Activated naive CD4-positive, alpha-beta T cell treated with anti-CD3 and anti-CD28 coated beads, Interleukin-2, amount 50 U/mL, for 72 hours (primary cell): ENCODE measurements at regions not wholly inside any gene's neighbourhood (a gene's known extent, or its start where the extent isn't known, plus 50 kb on each side); places are given as distances from the start of the nearest gene placed in this dataset.

ENCODE experiments used
- ATAC-seq, 2 donors: fragments of 150-1000 bp; cut with Tn5 transposase; 2 replicates each; pipeline ENCODE4 v1.10.0; 2021; ENCODE audit warnings: mild to moderate bottlenecking in 2 of 2, moderate library complexity in 2 of 2
- DNase-seq, 2 donors: peaks; one replicate each; pipeline ENCODE4 v3.0.0; 2021 to 2022; ENCODE audit warnings: low spot score in 2 of 2
- H3K27ac Mint-ChIP-seq, 2 donors: one replicate each; pipeline ENCODE4 v1.8.0; 2022; ENCODE audit warnings: mild to moderate bottlenecking in 2 of 2, mixed read lengths in 2 of 2
- H3K36me3 Mint-ChIP-seq, 2 donors: one replicate each; pipeline ENCODE4 v1.8.0; 2022; ENCODE audit warnings: mixed read lengths in 2 of 2
- H3K9me3 Mint-ChIP-seq, 2 donors: one replicate each; pipeline ENCODE4 v1.8.0; 2022; ENCODE audit warnings: mixed read lengths in 2 of 2

DNA sequence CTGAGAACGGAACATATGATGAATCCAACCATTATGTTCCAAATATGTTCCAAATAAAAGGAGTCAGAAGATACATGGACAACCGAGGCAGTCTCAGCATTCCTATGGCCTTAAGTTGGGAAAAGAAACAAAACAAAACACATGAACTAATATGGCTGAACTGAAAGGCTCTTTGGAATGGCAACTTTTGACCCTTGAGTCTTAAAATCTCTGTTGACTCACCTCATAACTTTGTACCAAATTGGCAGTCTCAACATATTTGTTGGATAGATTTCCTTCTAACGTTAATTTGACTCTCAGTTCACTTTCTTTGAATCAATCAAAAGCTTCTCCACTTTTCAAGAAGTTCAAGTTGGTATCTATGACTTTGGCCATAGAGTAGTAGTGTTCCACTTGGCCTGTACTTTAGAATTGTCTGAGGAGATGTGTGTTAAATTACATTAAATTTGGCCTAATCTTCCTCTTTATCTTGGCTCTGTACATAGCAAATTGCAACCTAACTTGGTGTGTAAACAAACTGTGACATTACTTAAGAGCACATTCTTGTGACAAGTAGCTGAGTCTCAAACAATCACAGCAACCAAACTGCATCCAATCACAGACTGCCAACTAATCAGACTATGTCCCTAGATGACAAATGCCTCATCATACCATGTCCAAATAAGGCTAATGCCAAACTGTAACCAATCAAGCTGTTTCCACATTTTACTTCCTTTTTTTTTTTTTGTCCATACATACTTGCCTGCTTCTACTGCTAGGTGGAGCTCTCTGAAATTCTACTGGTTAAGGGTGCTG is 208.8 kb downstream of the BMP2 start:
- no peak overlapping the region for H3K27ac Mint-ChIP-seq
- H3K9me3 Mint-ChIP-seq: peaks cover 8 to 12% of the 10 kb centered on the region in 2 donors
- no peak for DNase-seq
- no peak for ATAC-seq
- H3K36me3 Mint-ChIP-seq: no peaks in the 10 kb centered on the region

- ATAC-seq: no peak
- DNase-seq: no peak
- H3K9me3 Mint-ChIP-seq: peaks cover 8 to 21% of the 10 kb centered on the region in 2 donors
- no peaks in the 10 kb centered on the region for H3K36me3 Mint-ChIP-seq
- H3K27ac Mint-ChIP-seq: no peak overlapping the region
Observed at GRCh38 chr20:6979621-6980020, 212.1 kb downstream of the BMP2 start.

- no peak for ATAC-seq
- H3K27ac Mint-ChIP-seq: no peak overlapping the region
- H3K36me3 Mint-ChIP-seq: peaks cover 0 to 16% of the 10 kb centered on the region in 2 donors
- DNase-seq: no peak
- H3K9me3 Mint-ChIP-seq: peaks cover 29 to 41% of the 10 kb centered on the region in 2 donors
Observed at GRCh38 chr20:6993011-6993410, 225.5 kb downstream of the BMP2 start.

DNA sequence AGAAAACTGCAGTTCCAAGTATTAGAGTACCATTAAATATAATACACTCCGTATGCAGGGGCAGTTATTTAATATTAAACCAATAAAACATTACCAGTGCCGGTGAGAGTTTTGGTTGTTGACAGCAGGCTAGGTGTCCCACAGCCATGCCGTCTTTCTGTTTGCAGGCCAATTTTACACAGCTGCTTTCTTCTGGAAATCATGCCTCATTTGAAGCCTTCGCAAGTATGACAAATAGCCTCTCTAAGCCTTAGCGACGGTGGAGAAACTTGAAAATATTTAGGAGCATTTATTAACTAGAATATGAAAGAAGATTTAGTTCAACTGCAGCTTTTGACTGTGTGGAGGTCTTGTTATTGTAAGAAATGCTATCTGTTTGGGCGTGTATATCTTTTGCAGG is 226.0 kb downstream of the BMP2 start:
- peaks cover 29 to 41% of the 10 kb centered on the region in 2 donors for H3K9me3 Mint-ChIP-seq
- peaks cover 0 to 16% of the 10 kb centered on the region in 2 donors for H3K36me3 Mint-ChIP-seq
- no peak overlapping the region for H3K27ac Mint-ChIP-seq
- no peak for ATAC-seq
- no peak for DNase-seq

DNA sequence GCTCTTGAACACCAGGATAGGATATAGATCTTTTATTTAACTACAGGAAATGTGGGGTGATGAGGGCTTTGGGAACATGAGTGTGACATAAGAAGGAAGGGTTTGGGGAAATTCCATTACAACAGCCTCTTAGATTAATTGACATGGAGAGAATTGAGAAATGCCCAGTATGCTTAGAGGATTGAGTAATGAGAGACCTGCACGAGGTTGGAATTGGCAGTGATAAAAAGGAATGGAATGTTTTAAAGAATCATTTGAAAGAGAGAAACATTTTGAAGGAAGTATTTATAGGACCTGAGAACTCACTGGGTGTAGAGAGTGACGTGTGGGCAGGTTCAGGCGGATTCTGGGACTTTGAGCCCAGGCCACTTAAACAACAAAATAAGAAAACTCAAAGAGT is 227.0 kb downstream of the BMP2 start:
- no peak for ATAC-seq
- H3K27ac Mint-ChIP-seq: no peak overlapping the region
- DNase-seq: no peak
- H3K36me3 Mint-ChIP-seq: peaks cover 0 to 16% of the 10 kb centered on the region in 2 donors
- peaks cover 27 to 39% of the 10 kb centered on the region in 2 donors for H3K9me3 Mint-ChIP-seq

GRCh38 chr20:6998909-6999308 is 231.4 kb downstream of the BMP2 start:
- ATAC-seq: no peak
- peaks cover 0 to 10% of the 10 kb centered on the region in 2 donors for H3K36me3 Mint-ChIP-seq
- peaks cover 10 to 24% of the 10 kb centered on the region in 2 donors for H3K9me3 Mint-ChIP-seq
- DNase-seq: no peak
- no peak overlapping the region for H3K27ac Mint-ChIP-seq

DNA sequence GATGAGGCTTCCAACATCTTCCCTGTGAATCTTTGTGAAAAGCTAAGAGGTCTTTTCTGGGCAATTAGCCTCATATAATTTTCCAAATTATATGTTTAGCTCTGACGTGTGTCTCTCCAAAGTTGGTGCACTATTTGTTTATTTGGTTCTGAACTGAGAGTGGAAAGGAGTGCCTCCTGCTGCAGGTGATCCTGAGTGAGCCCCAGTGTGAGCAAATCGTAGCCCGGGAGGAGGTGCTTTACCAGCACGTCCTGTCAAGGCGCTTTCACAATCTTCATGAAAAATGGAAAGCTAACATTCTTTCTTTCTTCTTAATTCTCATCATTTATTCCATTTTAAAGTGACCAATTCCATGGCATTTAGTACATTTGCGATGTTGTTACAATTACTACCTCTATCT is 231.9 kb downstream of the BMP2 start:
- peaks cover 0 to 8% of the 10 kb centered on the region in 2 donors for H3K36me3 Mint-ChIP-seq
- ATAC-seq (no peak), DNase-seq (no peak)
- peaks cover 8 to 19% of the 10 kb centered on the region in 2 donors for H3K9me3 Mint-ChIP-seq
- H3K27ac Mint-ChIP-seq: no peak overlapping the region

DNA sequence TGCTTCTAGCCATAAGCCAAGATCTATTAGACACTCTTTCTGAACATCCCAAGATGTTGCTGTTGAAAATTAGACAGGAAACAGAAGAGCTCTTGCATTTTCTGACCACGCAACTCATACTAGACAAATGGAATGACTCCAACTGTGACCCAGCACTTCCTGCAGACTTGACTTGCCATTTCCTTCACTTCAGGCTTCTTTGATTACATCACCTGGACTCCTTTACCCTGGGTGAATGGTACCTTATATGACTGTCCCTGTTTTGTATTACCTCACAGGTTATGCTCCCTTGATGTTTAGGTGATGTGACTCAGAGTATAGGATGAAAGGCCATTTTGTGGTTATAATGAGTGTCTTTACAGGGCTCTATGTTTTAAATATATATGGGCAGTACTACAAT is 236.1 kb downstream of the BMP2 start:
- ATAC-seq (peak in 1 of 2 donors; percentile 49), DNase-seq (no peak)
- Mint-ChIP-seq H3K9me3 (peaks cover 6 to 10% of the 10 kb centered on the region in 2 donors), H3K36me3 (no peaks in the 10 kb centered on the region), H3K27ac (no peak overlapping the region)

- DNase-seq (no peak), ATAC-seq (no peak)
Observed at GRCh38 chr20:7004801-7005200, 237.3 kb downstream of the BMP2 start.

GRCh38 chr20:7010527-7010926 is 243.0 kb downstream of the BMP2 start:
- H3K27ac Mint-ChIP-seq: no peak overlapping the region
- ATAC-seq (no peak), DNase-seq (no peak)
- H3K36me3 Mint-ChIP-seq: no peaks in the 10 kb centered on the region
- H3K9me3 Mint-ChIP-seq: peaks cover 11 to 33% of the 10 kb centered on the region in 2 donors

More at GRCh38 chr20:7004801-7005200, 237.3 kb downstream of the BMP2 start:
- Mint-ChIP-seq H3K36me3 (no peaks in the 10 kb centered on the region), H3K9me3 (peaks cover 9 to 17% of the 10 kb centered on the region in 2 donors), H3K27ac (no peak overlapping the region)

- Mint-ChIP-seq H3K9me3 (peaks cover 4 to 16% of the 10 kb centered on the region in 2 donors), H3K36me3 (no peaks in the 10 kb centered on the region), H3K27ac (no peak overlapping the region)
- DNase-seq (no peak), ATAC-seq (no peak)
Observed at GRCh38 chr20:7015257-7015656, 247.8 kb downstream of the BMP2 start.

DNA sequence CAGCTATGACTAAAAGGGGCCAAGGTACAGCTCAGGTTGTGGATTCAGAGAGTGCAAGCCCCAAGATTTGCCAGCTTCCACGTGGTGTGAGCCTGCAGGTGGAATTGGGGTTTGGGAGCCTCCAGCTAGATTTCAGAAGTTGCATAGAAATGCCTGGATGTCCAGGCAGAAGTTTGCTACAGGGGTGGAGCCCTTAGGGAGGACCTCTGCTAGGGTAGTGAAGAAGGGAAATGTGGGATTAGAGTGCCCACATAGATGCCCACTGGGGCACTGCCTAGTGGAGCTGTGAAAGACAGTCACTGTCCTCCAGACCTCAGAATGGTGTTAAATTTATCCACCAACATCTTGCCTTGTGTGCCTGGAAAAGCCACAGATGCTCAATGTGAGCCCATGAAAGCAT is 255.1 kb downstream of the BMP2 start:
- no peak for ATAC-seq
- H3K27ac Mint-ChIP-seq: no peak overlapping the region
- H3K36me3 Mint-ChIP-seq: peaks cover 0 to 7% of the 10 kb centered on the region in 2 donors
- DNase-seq: no peak
- H3K9me3 Mint-ChIP-seq: peaks cover 17 to 19% of the 10 kb centered on the region in 2 donors

DNA sequence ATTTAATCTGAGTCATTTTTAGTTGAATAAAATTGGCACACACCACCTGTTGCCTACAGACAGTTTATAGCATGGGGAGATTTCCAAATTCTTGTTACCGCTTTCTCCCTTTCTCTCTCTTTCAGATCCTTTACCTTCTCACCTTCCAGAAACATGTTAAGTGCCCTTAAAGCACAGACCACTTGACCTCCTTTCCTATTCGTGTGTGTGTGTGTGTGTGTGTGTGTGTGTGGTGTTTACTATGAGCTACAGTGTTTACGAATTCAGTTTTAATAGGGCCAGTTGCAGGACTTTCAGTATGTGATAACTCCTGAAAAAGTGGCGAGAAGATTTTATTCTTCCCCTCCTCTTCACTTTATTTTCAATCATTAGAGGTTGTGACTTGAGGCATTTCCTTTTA is 258.1 kb downstream of the BMP2 start:
- Mint-ChIP-seq H3K36me3 (peaks cover 0 to 7% of the 10 kb centered on the region in 2 donors), H3K27ac (no peak overlapping the region), H3K9me3 (peaks cover 23% of the 10 kb centered on the region in 2 donors)
- DNase-seq (no peak), ATAC-seq (no peak)

GRCh38 chr20:7029019-7029418 is 261.5 kb downstream of the BMP2 start:
- no peak for ATAC-seq
- Mint-ChIP-seq H3K9me3 (peaks cover 19% of the 10 kb centered on the region in 2 donors), H3K36me3 (no peaks in the 10 kb centered on the region)

GRCh38 chr20:7031222-7031621 is 263.7 kb downstream of the BMP2 start:
- Mint-ChIP-seq H3K9me3 (peaks cover 24 to 25% of the 10 kb centered on the region in 2 donors), H3K27ac (no peak overlapping the region), H3K36me3 (no peaks in the 10 kb centered on the region)
- no peak for ATAC-seq
- DNase-seq: no peak

More at GRCh38 chr20:7029019-7029418, 261.5 kb downstream of the BMP2 start:
- DNase-seq: no peak
- H3K27ac Mint-ChIP-seq: no peak overlapping the region

DNA sequence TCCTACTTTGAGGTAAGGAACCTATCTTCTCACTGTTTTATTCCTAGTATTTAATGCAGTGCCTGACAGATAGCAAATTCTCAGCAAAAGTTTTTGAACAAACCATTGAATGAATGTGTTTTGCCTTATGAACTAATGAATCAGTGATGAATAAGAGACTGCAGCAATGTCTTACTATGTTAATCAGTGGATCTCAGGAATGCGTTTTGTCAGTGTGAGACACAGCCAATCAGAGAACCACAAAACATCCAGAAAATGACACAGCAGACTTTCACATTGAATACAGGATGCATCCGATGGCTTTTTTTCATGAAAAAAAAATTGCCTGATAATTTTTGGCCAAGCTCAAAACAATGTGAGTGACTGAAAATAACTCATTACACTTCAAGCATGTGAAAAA is 270.5 kb downstream of the BMP2 start:
- no peak for DNase-seq
- no peak overlapping the region for H3K27ac Mint-ChIP-seq
- peaks cover 28 to 31% of the 10 kb centered on the region in 2 donors for H3K9me3 Mint-ChIP-seq
- H3K36me3 Mint-ChIP-seq: no peaks in the 10 kb centered on the region
- no peak for ATAC-seq

DNA sequence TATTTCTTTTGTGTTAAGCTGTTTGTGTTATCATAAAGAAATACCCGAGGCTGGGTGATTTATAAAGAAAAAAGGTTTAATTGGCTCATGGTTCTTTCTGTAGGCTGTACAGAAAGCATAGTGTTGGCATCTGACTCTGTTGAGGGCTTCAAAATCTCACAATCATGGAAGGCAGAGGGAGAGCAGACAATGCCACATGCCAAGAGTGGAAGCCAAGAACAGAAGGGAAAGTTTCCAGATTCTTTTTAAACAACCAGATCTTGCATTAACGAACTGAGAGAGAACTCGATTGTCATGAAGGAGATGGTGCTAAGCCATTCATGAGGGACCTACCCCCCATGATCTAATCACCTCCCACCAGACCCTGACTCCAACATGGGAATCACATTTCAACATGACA is 290.1 kb downstream of the BMP2 start:
- ATAC-seq: no peak
- Mint-ChIP-seq H3K9me3 (peaks cover 5 to 14% of the 10 kb centered on the region in 2 donors), H3K27ac (no peak overlapping the region), H3K36me3 (no peaks in the 10 kb centered on the region)
- DNase-seq: no peak

- ATAC-seq (no peak), DNase-seq (no peak)
- peaks cover 0 to 9% of the 10 kb centered on the region in 2 donors for H3K9me3 Mint-ChIP-seq
- no peak overlapping the region for H3K27ac Mint-ChIP-seq
- H3K36me3 Mint-ChIP-seq: no peaks in the 10 kb centered on the region
Observed at GRCh38 chr20:7078804-7079203, 311.3 kb downstream of the BMP2 start.
